HG03025 (cell line): ENCODE measurements at regions not wholly inside any gene's neighbourhood (a gene's known extent, or its start where the extent isn't known, plus 50 kb on each side); places are given as distances from the start of the nearest gene placed in this dataset.
"Not testable (repeated sequence)": the region's sequence is repeated elsewhere in the genome, so short reads cannot be mapped to it uniquely, and the experiment has no call there.

ENCODE experiments used
- ATAC-seq: cut with Tn5 transposase; IDR thresholded peaks from one replicate; pipeline ENCODE4 v1.9.1; 2021; ENCODE audit warnings: mild to moderate bottlenecking, moderate library complexity; ENCODE audit not compliant: unreplicated experiment, low FRiP score

GRCh38 chr6:120553353-120553752 is 780.9 kb downstream of the TBC1D32 start:
- no peak for ATAC-seq

GRCh38 chr6:120545353-120545752 is 788.9 kb downstream of the TBC1D32 start:
- no peak for ATAC-seq

GRCh38 chr6:120534954-120535353 is 799.3 kb downstream of the TBC1D32 start:
- ATAC-seq, result no peak

DNA sequence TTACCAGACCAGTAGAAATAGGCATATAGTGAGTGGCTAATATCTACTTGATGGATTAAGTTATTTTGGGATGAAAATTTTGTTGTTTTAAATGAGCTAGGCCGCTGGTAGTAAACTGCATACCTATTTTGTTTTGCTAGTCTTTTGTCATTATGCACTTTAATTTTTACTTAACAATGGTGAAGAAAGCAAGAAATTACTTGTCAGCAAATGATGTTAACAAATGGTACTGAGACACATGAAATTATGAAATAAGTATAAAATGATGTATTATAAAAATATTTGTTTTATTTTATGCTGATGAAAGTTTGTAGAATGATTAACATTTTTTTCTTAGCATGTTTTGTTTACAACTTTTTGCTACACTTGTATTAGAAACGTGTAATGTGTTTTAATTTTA is 807.7 kb downstream of the TBC1D32 start:
- ATAC-seq, result no peak

GRCh38 chr6:120514544-120514943 is 819.7 kb downstream of the TBC1D32 start:
- no peak for ATAC-seq

DNA sequence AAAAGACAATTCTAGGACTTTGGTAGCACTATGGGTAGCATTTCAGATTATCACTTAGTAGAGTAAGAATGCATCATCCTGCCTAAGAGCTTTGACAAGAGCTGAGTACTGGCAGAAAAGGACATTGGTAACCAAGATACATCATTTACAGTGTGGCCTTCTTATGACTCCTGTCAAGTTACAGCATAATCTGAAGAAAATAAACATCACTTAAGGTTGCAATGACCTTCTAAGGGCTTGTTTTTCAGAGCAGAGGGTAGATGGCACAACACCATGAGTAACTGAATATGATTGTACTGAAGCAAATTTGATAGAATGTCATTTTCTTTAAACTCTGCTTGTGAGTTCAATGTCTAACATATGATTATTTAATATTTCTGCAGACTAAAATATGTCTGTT is 822.6 kb downstream of the TBC1D32 start:
- no peak for ATAC-seq

GRCh38 chr6:120498711-120499110 is 835.6 kb downstream of the TBC1D32 start:
- ATAC-seq, result no peak

DNA sequence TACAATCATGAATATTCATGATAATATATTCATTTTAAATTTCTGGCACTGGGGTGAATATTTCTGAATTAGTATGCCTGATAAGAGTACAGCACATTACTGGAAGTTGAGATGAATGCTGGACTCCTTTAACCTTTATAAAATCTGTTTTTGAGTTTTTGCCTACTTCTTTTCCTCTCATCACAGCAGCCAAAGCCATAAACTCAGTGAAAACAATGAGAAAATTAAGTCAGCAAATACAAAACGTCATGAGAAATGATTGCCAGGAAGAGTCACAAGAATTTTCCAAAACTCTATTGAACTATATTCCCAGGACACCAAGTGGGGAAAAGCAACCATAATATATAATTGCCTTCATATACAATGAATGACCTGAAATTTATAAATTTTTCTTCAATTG is 837.6 kb downstream of the TBC1D32 start:
- ATAC-seq, result no peak

GRCh38 chr6:120493505-120493904 is 840.8 kb downstream of the TBC1D32 start:
- no peak for ATAC-seq

DNA sequence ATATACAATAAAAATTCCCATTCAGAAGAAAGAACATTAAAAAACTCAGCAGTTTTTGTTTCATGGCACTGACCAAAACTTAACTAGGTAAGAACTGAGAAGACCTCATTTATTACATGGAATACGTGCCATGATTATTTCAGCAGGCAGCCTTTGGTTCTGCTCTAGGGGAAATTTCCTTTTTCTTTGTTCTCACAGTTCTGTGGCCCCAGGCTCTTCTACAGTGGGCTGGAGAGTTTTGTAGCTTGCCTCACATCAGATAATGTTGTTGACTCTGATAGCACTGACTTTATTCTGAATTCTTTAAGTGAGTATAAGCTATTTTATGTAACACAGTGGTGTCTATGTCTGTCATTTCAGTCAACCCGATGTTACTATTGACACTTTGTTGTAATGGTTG is 844.3 kb downstream of the TBC1D32 start:
- ATAC-seq, result no peak

- no peak for ATAC-seq
These were observed 850.1 kb downstream of the TBC1D32 start for GRCh38 chr6:120484146-120484545.

DNA sequence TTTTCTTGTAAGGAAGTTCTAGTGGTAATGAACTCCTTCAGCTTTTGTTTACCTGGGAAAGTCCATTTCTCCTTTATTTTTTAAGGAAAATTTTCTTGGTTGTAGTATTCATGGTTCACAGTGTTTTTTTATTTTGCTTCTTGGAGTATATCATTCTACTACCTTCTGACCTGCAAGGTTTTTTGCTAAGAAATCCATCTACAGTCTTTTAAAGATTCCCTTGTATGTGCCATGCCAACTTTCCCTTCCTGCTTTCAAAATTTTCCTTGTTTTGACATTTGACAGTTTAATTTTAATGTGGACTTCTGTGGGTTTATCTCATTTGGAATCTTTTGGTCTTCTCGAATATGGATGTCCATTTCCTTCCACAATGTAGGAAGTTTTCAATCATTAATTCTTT is 855.6 kb downstream of the TBC1D32 start:
- no peak for ATAC-seq

- ATAC-seq, result no peak
These were observed 860.5 kb downstream of the TBC1D32 start for GRCh38 chr6:120473804-120474203.

- ATAC-seq, result no peak
These were observed 865.8 kb downstream of the TBC1D32 start for GRCh38 chr6:120468486-120468885.

GRCh38 chr6:120451508-120451907 is 882.8 kb downstream of the TBC1D32 start:
- no peak for ATAC-seq

GRCh38 chr6:120447605-120448004 is 886.7 kb downstream of the TBC1D32 start:
- ATAC-seq, result no peak

DNA sequence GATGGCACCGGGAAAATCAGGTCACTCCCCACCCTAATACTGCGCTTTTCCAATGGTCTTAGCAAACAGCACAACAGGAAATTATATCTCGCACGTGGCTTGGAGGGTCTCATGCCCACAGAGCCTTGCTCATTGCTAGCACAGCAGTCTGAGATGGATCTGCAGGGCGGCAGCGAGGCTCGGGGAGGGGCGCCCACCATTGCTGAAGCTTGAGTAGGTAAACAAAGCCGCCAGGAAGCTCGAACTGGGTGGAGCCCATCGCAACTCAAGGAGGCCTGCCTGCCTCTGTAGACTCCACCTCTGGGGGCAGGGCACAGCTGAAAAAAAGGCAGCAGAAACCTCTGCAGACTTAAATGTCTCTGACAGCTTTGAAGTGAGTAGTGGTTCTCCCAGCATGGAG is 901.4 kb downstream of the TBC1D32 start:
- not testable (repeated sequence) for ATAC-seq

- no peak for ATAC-seq
These were observed 902.4 kb downstream of the TBC1D32 start for GRCh38 chr6:120431841-120432240.

GRCh38 chr6:120411394-120411793 is 922.9 kb downstream of the TBC1D32 start:
- ATAC-seq, result no peak

GRCh38 chr6:120410586-120410985 is 923.7 kb downstream of the TBC1D32 start:
- no peak for ATAC-seq

- ATAC-seq, result no peak
These were observed 926.6 kb downstream of the TBC1D32 start for GRCh38 chr6:120407696-120408095.

DNA sequence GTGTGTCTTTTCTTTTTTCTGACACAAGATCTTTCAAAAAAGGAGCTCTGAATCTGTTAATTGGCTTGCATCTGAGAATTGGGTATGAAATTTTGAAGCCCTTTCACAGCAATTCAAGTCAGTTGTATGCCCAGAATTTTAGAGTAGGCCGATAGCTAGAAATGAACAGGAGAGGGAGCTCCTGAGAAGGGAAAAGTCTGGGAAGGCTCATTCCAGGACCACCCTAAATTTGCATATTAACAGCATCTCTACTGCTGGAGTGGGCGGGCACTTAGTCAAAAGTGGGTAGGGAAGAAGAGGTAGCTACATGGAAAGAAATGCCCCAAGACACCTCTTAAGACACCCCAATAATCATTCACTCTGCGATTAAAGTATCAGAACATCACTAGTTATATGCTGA is 928.3 kb downstream of the TBC1D32 start:
- no peak for ATAC-seq

GRCh38 chr6:120395784-120396183 is 938.5 kb downstream of the TBC1D32 start:
- no peak for ATAC-seq
